Upper lobe of right lung (tissue), 1 donor: ENCODE measurements at regions not wholly inside any gene's neighbourhood (a gene's known extent, or its start where the extent isn't known, plus 50 kb on each side); places are given as distances from the start of the nearest gene placed in this dataset.
"Not testable (repeated sequence)": the region's sequence is repeated elsewhere in the genome, so short reads cannot be mapped to it uniquely, and the experiment has no call there.

Experiments
- ATAC-seq: fragments of 200-7000 bp; cut with Tn5 transposase; one replicate; pipeline ENCODE4 v1.9.1; 2020; ENCODE audit warnings: mild to moderate bottlenecking, moderate library complexity
- DNase-seq: peaks from one replicate; pipeline ENCODE4 v3.0.0-alpha.2; 2020
- H3K27ac ChIP-seq: fragments of 200-600 bp; one replicate; pipeline ENCODE4 v1.8.0; 2022
- H3K27me3 ChIP-seq: fragments of 200-600 bp; one replicate; pipeline ENCODE4 v1.8.0; 2022; ENCODE audit warnings: mild to moderate bottlenecking
- H3K36me3 ChIP-seq: fragments of 200-600 bp; one replicate; pipeline ENCODE4 v1.8.0; 2022
- H3K4me1 ChIP-seq: fragments of 200-600 bp; one replicate; pipeline ENCODE4 v1.8.0; 2022
- H3K4me3 ChIP-seq: fragments of 200-600 bp; one replicate; pipeline ENCODE4 v1.8.0; 2022; ENCODE audit warnings: mild to moderate bottlenecking
- H3K9me3 ChIP-seq: fragments of 200-600 bp; one replicate; pipeline ENCODE4 v1.8.0; 2022
- CTCF ChIP-seq: fragments of 200-600 bp; IDR thresholded peaks from one replicate; pipeline ENCODE4 v1.8.0; 2022; ENCODE audit warnings: antibody characterized with exemption
- intact Hi-C: fragments of 100-400 bp; cut with DNase I; formaldehyde crosslinking; loops from one replicate; pipeline ENCODE4 v1.11.0; 2022
- donor health status: DM: no; HTN: yes; CAD: no; lungs with severe emphysema.

GRCh38 chr2:216934623-216935022 is 74.8 kb upstream of the TNP1 start:
- Histone ChIP-seq H3K27ac (no peak overlapping the region), H3K4me1 (no peaks in the 10 kb centered on the region), H3K4me3 (no peak overlapping the region), H3K9me3 (no peaks in the 10 kb centered on the region), H3K27me3 (no peaks in the 10 kb centered on the region), H3K36me3 (no peaks in the 10 kb centered on the region)
- ATAC-seq (no peak), DNase-seq (no peak)
- no peak for TF ChIP-seq CTCF
- intact Hi-C loops, result no loop called here

- no peaks in the 10 kb centered on the region for H3K36me3 ChIP-seq
- ATAC-seq, result no peak
- intact Hi-C loops, result no loop called here
Measured at GRCh38 chr2:216934151-216934550, 74.3 kb upstream of the TNP1 start.

GRCh38 chr2:216932863-216933548 is 73.1 kb upstream of the TNP1 start:
- no peaks in the 10 kb centered on the region for H3K27me3 ChIP-seq
- DNase-seq (no peak), ATAC-seq (no peak)
- no peak for TF ChIP-seq CTCF
- H3K9me3 ChIP-seq, result no peaks in the 10 kb centered on the region
- intact Hi-C loops, result no loop called here
- no peaks in the 10 kb centered on the region for H3K36me3 ChIP-seq
- no peak overlapping the region for H3K4me3 ChIP-seq
- no peak overlapping the region for H3K27ac ChIP-seq
- no peaks in the 10 kb centered on the region for H3K4me1 ChIP-seq

More at GRCh38 chr2:216934151-216934550, 74.3 kb upstream of the TNP1 start:
- no peak overlapping the region for H3K27ac ChIP-seq
- TF ChIP-seq CTCF, result no peak
- no peaks in the 10 kb centered on the region for H3K9me3 ChIP-seq
- H3K27me3 ChIP-seq, result no peaks in the 10 kb centered on the region
- H3K4me3 ChIP-seq, result no peak overlapping the region
- no peak for DNase-seq
- no peaks in the 10 kb centered on the region for H3K4me1 ChIP-seq

- Histone ChIP-seq H3K4me3 (no peak overlapping the region), H3K4me1 (no peaks in the 10 kb centered on the region), H3K36me3 (no peaks in the 10 kb centered on the region), H3K27ac (no peak overlapping the region), H3K9me3 (no peaks in the 10 kb centered on the region), H3K27me3 (no peaks in the 10 kb centered on the region)
- no peak for DNase-seq
- ATAC-seq, result no peak
- no peak for TF ChIP-seq CTCF
- intact Hi-C loops, result no loop called here
Measured at GRCh38 chr2:216932113-216932862, 72.4 kb upstream of the TNP1 start.

- no peak for TF ChIP-seq CTCF
- no peak for ATAC-seq
- intact Hi-C loops, result no loop called here
Measured at GRCh38 chr2:216930716-216931115, 70.9 kb upstream of the TNP1 start.

GRCh38 chr2:216929338-216929737 is 69.5 kb upstream of the TNP1 start:
- H3K9me3 ChIP-seq, H3K4me3 ChIP-seq, intact Hi-C loops, H3K36me3 ChIP-seq, ATAC-seq, DNase-seq, H3K4me1 ChIP-seq, H3K27ac ChIP-seq, H3K27me3 ChIP-seq: not testable (repeated sequence)

More at GRCh38 chr2:216930716-216931115, 70.9 kb upstream of the TNP1 start:
- Histone ChIP-seq H3K4me1 (no peaks in the 10 kb centered on the region), H3K4me3 (no peak overlapping the region), H3K36me3 (no peaks in the 10 kb centered on the region), H3K27ac (no peak overlapping the region), H3K9me3 (no peaks in the 10 kb centered on the region), H3K27me3 (no peaks in the 10 kb centered on the region)
- DNase-seq, result no peak
